NOMO-1 (cell line): ENCODE measurements at regions not wholly inside any gene's neighbourhood (a gene's known extent, or its start where the extent isn't known, plus 50 kb on each side); places are given as distances from the start of the nearest gene placed in this dataset.

ENCODE experiments used
- DNase-seq, 2 experiments: peaks; one replicate each; lab custom pipeline; 2025; ENCODE audit not compliant: unreplicated experiment in 2 of 2; lab: John Stamatoyannopoulos, UW

GRCh38 chr13:36750046-36750445, 69.0 kb upstream of the RFXAP start:
- DNase-seq: no peak

- DNase-seq: no peak
Observed at GRCh38 chr13:36750461-36750860, 68.6 kb upstream of the RFXAP start.

- DNase-seq: no peak
Observed at GRCh38 chr13:36750946-36751345, 68.1 kb upstream of the RFXAP start.

- no peak for DNase-seq
Observed at GRCh38 chr13:36752673-36753072, 66.3 kb upstream of the RFXAP start.

GRCh38 chr13:36753176-36753575, 65.8 kb upstream of the RFXAP start:
- no peak for DNase-seq

GRCh38 chr13:36758345-36758744, 60.7 kb upstream of the RFXAP start:
- no peak for DNase-seq

GRCh38 chr13:36763126-36763722, 55.8 kb upstream of the RFXAP start:
- no peak for DNase-seq

- DNase-seq: no peak
Observed at GRCh38 chr13:36764536-36764935, 54.5 kb upstream of the RFXAP start.

- no peak for DNase-seq
Observed at GRCh38 chr13:36764957-36765356, 54.1 kb upstream of the RFXAP start.

- no peak for DNase-seq
Observed at GRCh38 chr13:36766295-36766694, 52.7 kb upstream of the RFXAP start.

- no peak for DNase-seq
Observed at GRCh38 chr13:36767276-36767675, 51.7 kb upstream of the RFXAP start.

GRCh38 chr13:36769126-36769525, 49.9 kb upstream of the RFXAP start:
- DNase-seq: peak; percentile 30 to 69
